Islet precursor cell (in vitro differentiated cells): ENCODE measurements at regions not wholly inside any gene's neighbourhood (a gene's known extent, or its start where the extent isn't known, plus 50 kb on each side); places are given as distances from the start of the nearest gene placed in this dataset.

ENCODE experiments used
- DNase-seq: peaks from one replicate; pipeline ENCODE4 v3.0.0-alpha.2; 2018

GRCh38 chr17:79440251-79440650 lies 170.6 kb downstream of the RBFOX3 start:
- DNase-seq = no peak

- DNase-seq = no peak
These were observed 171.4 kb downstream of the RBFOX3 start for GRCh38 chr17:79439493-79439892.

- no peak for DNase-seq
These were observed 172.1 kb downstream of the RBFOX3 start for GRCh38 chr17:79438546-79439334.

GRCh38 chr17:79438058-79438457 lies 172.8 kb downstream of the RBFOX3 start:
- no peak for DNase-seq

- no peak for DNase-seq
These were observed 173.8 kb downstream of the RBFOX3 start for GRCh38 chr17:79437081-79437480.

- no peak for DNase-seq
These were observed 174.9 kb downstream of the RBFOX3 start for GRCh38 chr17:79435962-79436361.

GRCh38 chr17:79435296-79435695 lies 175.6 kb downstream of the RBFOX3 start:
- no peak for DNase-seq

- DNase-seq = no peak
These were observed 176.6 kb downstream of the RBFOX3 start for GRCh38 chr17:79434215-79434614.

GRCh38 chr17:79433379-79433778 lies 177.5 kb downstream of the RBFOX3 start:
- no peak for DNase-seq

GRCh38 chr17:79431175-79431574 lies 179.7 kb downstream of the RBFOX3 start:
- DNase-seq = no peak

GRCh38 chr17:79429864-79430494 lies 180.9 kb downstream of the RBFOX3 start:
- no peak for DNase-seq

GRCh38 chr17:79428988-79429387 lies 181.9 kb downstream of the RBFOX3 start:
- no peak for DNase-seq

- no peak for DNase-seq
These were observed 183.0 kb downstream of the RBFOX3 start for GRCh38 chr17:79427621-79428539.

- DNase-seq = no peak
These were observed 185.2 kb downstream of the RBFOX3 start for GRCh38 chr17:79425686-79426085.

- DNase-seq = no peak
These were observed 186.2 kb downstream of the RBFOX3 start for GRCh38 chr17:79424471-79425185.

- no peak for DNase-seq
These were observed 186.9 kb downstream of the RBFOX3 start for GRCh38 chr17:79423811-79424465.

- DNase-seq = no peak
These were observed 188.6 kb downstream of the RBFOX3 start for GRCh38 chr17:79422236-79422635.

GRCh38 chr17:79420318-79421243 lies 190.3 kb downstream of the RBFOX3 start:
- DNase-seq = peak; percentile 88

GRCh38 chr17:79417476-79417988 lies 193.3 kb downstream of the RBFOX3 start:
- no peak for DNase-seq

- no peak for DNase-seq
These were observed 194.9 kb downstream of the RBFOX3 start for GRCh38 chr17:79415909-79416308.

GRCh38 chr17:79415365-79415764 lies 195.5 kb downstream of the RBFOX3 start:
- DNase-seq = no peak
